Adrenal gland (tissue), 9 donors: ENCODE measurements at regions not wholly inside any gene's neighbourhood (a gene's known extent, or its start where the extent isn't known, plus 50 kb on each side); places are given as distances from the start of the nearest gene placed in this dataset.

Experiments used
- DNase-seq, 7 donors: peaks; one replicate each; pipeline ENCODE4 v3.0.0-alpha.2; 2019 to 2020
- H3K27ac ChIP-seq, 5 donors: fragments of 200-600 bp; sonication (generic) in 4 of 5; 1 replicate in 3 of 5; 2 replicates in 2 of 5; pipeline versions ENCODE4 v1.5.1 to v1.8.0; 2016 to 2020; ENCODE audit warnings: mild to moderate bottlenecking in 1 of 5
- H3K27me3 ChIP-seq: fragments of 200-600 bp; 2 replicates; pipeline ENCODE4 v1.8.0; 2021
- H3K36me3 ChIP-seq, 2 donors: fragments of 200-600 bp; replicated peaks in 1 of 2; 1 replicate in 1 of 2; 2 replicates in 1 of 2; pipeline versions ENCODE4 v1.5.1 to v1.8.0; 2018 to 2022
- H3K4me1 ChIP-seq, 2 donors: fragments of 200-600 bp; replicated peaks in 1 of 2; 1 replicate in 1 of 2; 2 replicates in 1 of 2; pipeline versions ENCODE4 v1.5.1 to v1.8.0; 2018 to 2021
- H3K4me3 ChIP-seq, 4 donors: fragments of 200-600 bp; sonication (generic) in 3 of 4; one replicate each; pipeline ENCODE4 v1.5.1; 2016 to 2018
- H3K9me3 ChIP-seq, 3 donors: fragments of 200-600 bp; sonication (generic) in 1 of 3; replicated peaks in 1 of 3; 1 replicate in 2 of 3; 2 replicates in 1 of 3; pipeline versions ENCODE4 v1.5.1 to v1.8.0; 2016 to 2021
- CTCF ChIP-seq, 6 experiments: fragments of 450-650 bp in 4 of 6; fragments of 200-600 bp in 2 of 6; sonication (generic) in 1 of 6; IDR thresholded peaks; 1 replicate in 5 of 6; 2 replicates in 1 of 6; pipeline versions ENCODE4 v1.5.1 to v1.8.0; 2016 to 2021; ENCODE audit warnings: antibody characterized with exemption in 6 of 6, mild to moderate bottlenecking in 2 of 6, moderate library complexity in 1 of 6
- POLR2A ChIP-seq, 2 donors: fragments of 450-650 bp; IDR thresholded peaks; one replicate each; pipeline ENCODE4 v1.6.1; 2017; ENCODE audit warnings: antibody characterized with exemption in 2 of 2, mild to moderate bottlenecking in 2 of 2, moderate library complexity in 1 of 2
- WGBS, 4 donors: extraction: QIAGEN DNeasy Blood & Tissue Kit in 2 of 4; methylation state at CpG; one replicate each; pipeline versions ENCODE4 v1.1.5 to v1.1.7; 2013 to 2017; 5-methylcytosine and 5-hydroxymethylcytosine counted together
- intact Hi-C, 2 donors: fragments of 100-400 bp; cut with DNase I; formaldehyde crosslinking; loops; one replicate each; pipeline versions ENCODE4 v1.14.1 to v1.15.0; 2022 to 2023
- donor health status: healthy with polysubstance abuse.
- donor health status: Bipolar disorder and iron deficiency.
- donor health status: DM: yes; HTN: yes; CAD: no.
- donor health status: DM: no; HTN: no; CAD: no.
- donor health status: DM: no; HTN: no; CAD: no.

GRCh38 chr11:69931994-69932910 lies 113.0 kb upstream of the FGF3 start:
- WGBS, 4 donors: 83 to 89% (median 86%) methylated on average over 11 of the region's 11 CpGs

GRCh38 chr11:69934861-69935494 lies 115.8 kb upstream of the FGF3 start:
- peak in 4 of 7 donors; percentile 30 to 49 (median 44) for DNase-seq
- TF ChIP-seq POLR2A (IDR thresholded peaks at IDR 0.05): no peak
- no peak for TF ChIP-seq CTCF (IDR thresholded peaks at IDR 0.05)
- H3K4me1 ChIP-seq: no peaks in the 10 kb centered on the region

More at GRCh38 chr11:69931994-69932910, 113.0 kb upstream of the FGF3 start:
- no peaks in the 10 kb centered on the region for H3K9me3 ChIP-seq
- no peak for TF ChIP-seq CTCF (IDR thresholded peaks at IDR 0.05)
- no peak for TF ChIP-seq POLR2A (IDR thresholded peaks at IDR 0.05)
- DNase-seq: no peak
- H3K4me1 ChIP-seq: no peaks in the 10 kb centered on the region
- H3K4me3 ChIP-seq: no peak overlapping the region
- peaks cover 13% of the 10 kb centered on the region for H3K27me3 ChIP-seq
- no peak overlapping the region for H3K27ac ChIP-seq
- H3K36me3 ChIP-seq: no peaks in the 10 kb centered on the region
- intact Hi-C loops: no loop called here

GRCh38 chr11:69935941-69936505 lies 116.8 kb upstream of the FGF3 start:
- intact Hi-C loops: no loop called here
- H3K4me1 ChIP-seq: no peaks in the 10 kb centered on the region
- TF ChIP-seq POLR2A (IDR thresholded peaks at IDR 0.05) (no peak), CTCF (IDR thresholded peaks at IDR 0.05) (no peak)
- no peak for DNase-seq
- H3K4me3 ChIP-seq: no peak overlapping the region
- H3K36me3 ChIP-seq: no peaks in the 10 kb centered on the region
- no peak overlapping the region for H3K27ac ChIP-seq
- H3K27me3 ChIP-seq: no peaks in the 10 kb centered on the region
- H3K9me3 ChIP-seq: no peaks in the 10 kb centered on the region

More at GRCh38 chr11:69934861-69935494, 115.8 kb upstream of the FGF3 start:
- Histone ChIP-seq H3K4me3 (no peak overlapping the region), H3K9me3 (no peaks in the 10 kb centered on the region), H3K36me3 (no peaks in the 10 kb centered on the region), H3K27ac (no peak overlapping the region), H3K27me3 (peaks cover 8% of the 10 kb centered on the region)
- WGBS, 4 donors: 81 to 86% (median 83%) methylated on average over 12 to 13 of the region's 13 CpGs
- intact Hi-C loops: no loop called here

- H3K4me3 ChIP-seq: no peak overlapping the region
- no peak overlapping the region for H3K27ac ChIP-seq
- WGBS, 4 donors: 71 to 88% (median 80%) methylated on average over 2 of the region's 2 CpGs
- DNase-seq: no peak
- no peaks in the 10 kb centered on the region for H3K27me3 ChIP-seq
- H3K36me3 ChIP-seq: no peaks in the 10 kb centered on the region
- intact Hi-C loops: no loop called here
- no peaks in the 10 kb centered on the region for H3K9me3 ChIP-seq
- TF ChIP-seq CTCF (IDR thresholded peaks at IDR 0.05) (no peak), POLR2A (IDR thresholded peaks at IDR 0.05) (no peak)
- no peaks in the 10 kb centered on the region for H3K4me1 ChIP-seq
Observed at GRCh38 chr11:69936771-69937170, 117.6 kb upstream of the FGF3 start.
